Loucy (cell line): ENCODE measurements at regions not wholly inside any gene's neighbourhood (a gene's known extent, or its start where the extent isn't known, plus 50 kb on each side); places are given as distances from the start of the nearest gene placed in this dataset.

Experiments
- H2AFZ ChIP-seq: fragments of 200-600 bp; sonication (generic); 2 replicates; pipeline ENCODE4 v1.6.0; 2016; ENCODE audit warnings: antibody characterized with exemption, mild to moderate bottlenecking, low read length, moderate library complexity
- H3F3A ChIP-seq: fragments of 200-600 bp; 2 replicates; pipeline ENCODE4 v1.6.0; 2016; ENCODE audit warnings: antibody characterized with exemption, low read depth, mild to moderate bottlenecking
- H3K27me3 ChIP-seq: fragments of 200-600 bp; sonication (generic); 2 replicates; pipeline ENCODE4 v1.6.1; 2014; ENCODE audit warnings: low read length, mild to moderate bottlenecking; ENCODE audit not compliant: insufficient read depth, poor library complexity, severe bottlenecking
- H3K36me3 ChIP-seq: fragments of 200-600 bp; sonication (generic); 2 replicates; pipeline ENCODE4 v1.6.1; 2016; ENCODE audit warnings: low read length; ENCODE audit not compliant: insufficient read depth
- H3K4me1 ChIP-seq: fragments of 200-600 bp; sonication (generic); 2 replicates; pipeline ENCODE4 v1.5.1; 2014; ENCODE audit warnings: low read length, mild to moderate bottlenecking; ENCODE audit not compliant: insufficient read depth, poor library complexity, severe bottlenecking
- H3K4me2 ChIP-seq: fragments of 200-600 bp; sonication (generic); 2 replicates; pipeline ENCODE4 v1.6.0; 2014; ENCODE audit warnings: antibody characterized with exemption, low read length, low read depth, mild to moderate bottlenecking; ENCODE audit not compliant: poor library complexity, severe bottlenecking
- H3K4me3 ChIP-seq: fragments of 200-600 bp; sonication (generic); 2 replicates; pipeline ENCODE4 v1.5.1; 2014; ENCODE audit warnings: low read length, mild to moderate bottlenecking, mixed read lengths; ENCODE audit not compliant: poor library complexity, severe bottlenecking
- H3K79me2 ChIP-seq: fragments of 200-600 bp; sonication (generic); 2 replicates; pipeline ENCODE4 v1.6.1; 2014; ENCODE audit warnings: low read length; ENCODE audit not compliant: insufficient read depth
- H3K9ac ChIP-seq: fragments of 200-600 bp; sonication (generic); 2 replicates; pipeline ENCODE4 v1.6.0; 2014; ENCODE audit warnings: mild to moderate bottlenecking, low read depth, low read length, moderate library complexity; ENCODE audit not compliant: poor library complexity, severe bottlenecking
- H3K9me2 ChIP-seq: fragments of 200-600 bp; sonication (generic); replicated peaks from 2 replicates; pipeline ENCODE4 v1.6.1; 2016; ENCODE audit warnings: low read depth, low read length, mixed read lengths
- H3K9me3 ChIP-seq: fragments of 200-600 bp; sonication (generic); 2 replicates; pipeline ENCODE4 v1.6.1; 2014; ENCODE audit warnings: mild to moderate bottlenecking, antibody characterized with exemption, low read length, low read depth; ENCODE audit not compliant: insufficient read depth
- H4K20me1 ChIP-seq: fragments of 200-600 bp; sonication (generic); 2 replicates; pipeline ENCODE4 v1.6.0; 2014; ENCODE audit warnings: antibody characterized with exemption, low read length, mild to moderate bottlenecking; ENCODE audit not compliant: insufficient read depth, poor library complexity, severe bottlenecking
- EZH2phosphoT487 ChIP-seq: fragments of 200-600 bp; IDR thresholded peaks from 2 replicates; pipeline ENCODE4 v1.6.1; 2018; ENCODE audit warnings: antibody characterized with exemption, mild to moderate bottlenecking, moderate library complexity, borderline replicate concordance
- TF ChIP-seq, protein P1 (sequence below): fragments of 200-600 bp; sonication (generic); conservative IDR thresholded peaks from 2 replicates; pipeline ENCODE4 v1.5.1; 2014; ENCODE audit warnings: mild to moderate bottlenecking, antibody characterized with exemption, low read length

DNA sequence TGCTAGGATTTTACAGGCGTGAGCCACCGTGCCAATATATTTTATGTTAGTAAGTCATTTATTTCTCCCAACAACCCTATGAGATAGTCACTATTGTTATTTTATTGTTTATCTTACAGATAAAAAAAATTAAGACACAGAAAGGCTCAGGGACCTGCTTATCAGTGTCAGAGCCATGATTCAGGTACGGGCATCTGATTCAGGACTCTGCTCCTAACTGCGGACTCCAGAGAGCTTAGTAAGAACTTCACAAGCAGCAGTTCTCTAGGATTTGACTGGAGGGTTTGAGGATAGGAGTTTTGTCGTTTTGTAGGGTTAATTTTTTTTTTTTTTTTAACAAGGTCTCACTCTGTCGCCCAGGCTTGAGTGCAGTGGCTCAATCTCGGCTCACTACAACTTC is 174.2 kb downstream of the BCL11A start:
- Histone ChIP-seq H3K27me3 (no peaks in the 10 kb centered on the region), H2AFZ (no peak overlapping the region), H3K4me2 (no peak overlapping the region)

DNA sequence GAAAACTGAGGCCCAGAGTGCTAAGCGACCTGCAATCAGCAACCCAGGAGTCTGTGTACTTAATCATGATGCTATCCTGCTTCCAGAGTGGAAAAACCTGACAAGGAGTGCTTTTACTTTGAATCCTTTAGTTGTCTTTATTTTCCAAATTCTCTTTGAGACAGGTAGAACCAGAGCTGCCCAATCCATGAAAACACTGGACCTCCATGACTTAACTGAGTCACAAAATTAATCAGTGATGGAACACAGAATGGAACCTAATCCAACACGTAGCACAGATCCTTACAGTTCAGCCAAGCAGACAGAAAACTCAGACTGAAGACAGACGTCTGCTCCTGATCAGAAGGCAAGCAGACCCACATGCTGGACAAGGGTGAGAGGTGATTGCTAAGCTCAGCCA is 175.6 kb downstream of the BCL11A start:
- Histone ChIP-seq H3K4me3 (no peak overlapping the region), H3F3A (no peaks in the 10 kb centered on the region), H4K20me1 (no peaks in the 10 kb centered on the region), H3K4me2 (no peak overlapping the region), H3K79me2 (no peaks in the 10 kb centered on the region), H3K9me2 (no peaks in the 10 kb centered on the region), H3K27me3 (no peaks in the 10 kb centered on the region), H3K36me3 (no peaks in the 10 kb centered on the region), H2AFZ (no peak overlapping the region), H3K9me3 (no peaks in the 10 kb centered on the region), H3K4me1 (no peaks in the 10 kb centered on the region), H3K9ac (no peak overlapping the region)
- TF ChIP-seq EZH2phosphoT487: no peak

More for the DNA sequence above, 174.2 kb downstream of the BCL11A start:
- Histone ChIP-seq H3K9me2 (no peaks in the 10 kb centered on the region), H3K79me2 (no peaks in the 10 kb centered on the region), H4K20me1 (no peaks in the 10 kb centered on the region), H3K9me3 (no peaks in the 10 kb centered on the region), H3K4me3 (no peak overlapping the region), H3K9ac (no peak overlapping the region), H3K36me3 (no peaks in the 10 kb centered on the region), H3K4me1 (no peaks in the 10 kb centered on the region), H3F3A (no peaks in the 10 kb centered on the region)
- TF ChIP-seq, protein P1, sequence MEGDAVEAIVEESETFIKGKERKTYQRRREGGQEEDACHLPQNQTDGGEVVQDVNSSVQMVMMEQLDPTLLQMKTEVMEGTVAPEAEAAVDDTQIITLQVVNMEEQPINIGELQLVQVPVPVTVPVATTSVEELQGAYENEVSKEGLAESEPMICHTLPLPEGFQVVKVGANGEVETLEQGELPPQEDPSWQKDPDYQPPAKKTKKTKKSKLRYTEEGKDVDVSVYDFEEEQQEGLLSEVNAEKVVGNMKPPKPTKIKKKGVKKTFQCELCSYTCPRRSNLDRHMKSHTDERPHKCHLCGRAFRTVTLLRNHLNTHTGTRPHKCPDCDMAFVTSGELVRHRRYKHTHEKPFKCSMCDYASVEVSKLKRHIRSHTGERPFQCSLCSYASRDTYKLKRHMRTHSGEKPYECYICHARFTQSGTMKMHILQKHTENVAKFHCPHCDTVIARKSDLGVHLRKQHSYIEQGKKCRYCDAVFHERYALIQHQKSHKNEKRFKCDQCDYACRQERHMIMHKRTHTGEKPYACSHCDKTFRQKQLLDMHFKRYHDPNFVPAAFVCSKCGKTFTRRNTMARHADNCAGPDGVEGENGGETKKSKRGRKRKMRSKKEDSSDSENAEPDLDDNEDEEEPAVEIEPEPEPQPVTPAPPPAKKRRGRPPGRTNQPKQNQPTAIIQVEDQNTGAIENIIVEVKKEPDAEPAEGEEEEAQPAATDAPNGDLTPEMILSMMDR: no peak
- TF ChIP-seq EZH2phosphoT487: no peak

DNA sequence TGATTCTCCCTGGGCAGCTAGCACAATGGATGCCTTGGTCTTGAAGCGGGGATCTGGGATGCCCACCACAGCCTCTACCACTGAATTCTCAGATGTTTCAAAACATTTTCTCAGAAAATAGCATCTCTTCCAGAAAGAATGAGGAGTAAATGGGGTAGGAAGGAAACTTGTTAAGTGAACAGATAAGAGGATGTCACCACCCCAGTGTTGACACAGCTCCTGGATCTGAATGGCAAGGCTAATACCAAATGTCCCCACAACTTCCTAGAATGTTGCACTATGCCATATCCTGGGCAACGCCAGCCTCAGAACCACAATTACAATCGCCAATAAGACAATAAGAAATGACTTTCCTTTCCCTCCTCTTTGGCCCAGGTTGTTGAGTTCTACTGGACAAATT is 177.2 kb downstream of the BCL11A start:
- TF ChIP-seq EZH2phosphoT487: no peak
- TF ChIP-seq, protein P1: no peak
- no peak overlapping the region for H3K4me2 ChIP-seq
- no peak overlapping the region for H3K9ac ChIP-seq
- H3K9me2 ChIP-seq: no peaks in the 10 kb centered on the region
- H3K4me3 ChIP-seq: no peak overlapping the region
- H3F3A ChIP-seq: no peaks in the 10 kb centered on the region
- H3K27me3 ChIP-seq: no peaks in the 10 kb centered on the region
- no peaks in the 10 kb centered on the region for H4K20me1 ChIP-seq
- H3K36me3 ChIP-seq: no peaks in the 10 kb centered on the region
- H3K4me1 ChIP-seq: no peaks in the 10 kb centered on the region
- no peaks in the 10 kb centered on the region for H3K9me3 ChIP-seq
- no peaks in the 10 kb centered on the region for H3K79me2 ChIP-seq
- no peak overlapping the region for H2AFZ ChIP-seq

DNA sequence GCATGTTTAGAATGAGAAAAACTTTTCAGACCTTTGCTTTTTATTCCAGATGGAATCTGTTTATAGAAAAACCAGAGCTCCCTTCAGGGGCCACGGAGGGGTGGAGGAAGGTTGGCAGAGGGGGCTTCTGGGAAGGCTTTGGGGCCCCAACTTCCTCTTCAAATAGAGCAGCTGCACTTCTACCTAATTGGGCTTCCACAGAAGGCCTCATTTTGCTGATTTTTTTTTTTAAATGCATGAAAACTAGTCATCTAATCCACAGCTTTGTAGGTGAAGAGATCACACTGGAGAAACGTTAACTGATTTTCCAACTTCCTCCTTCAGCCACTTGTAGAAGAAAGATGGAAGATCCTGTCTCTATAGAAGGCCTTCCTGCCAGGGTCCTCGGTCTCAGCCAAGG is 181.8 kb downstream of the BCL11A start:
- no peak for TF ChIP-seq EZH2phosphoT487
- TF ChIP-seq, protein P1: no peak
- no peak overlapping the region for H3K4me3 ChIP-seq
- no peak overlapping the region for H2AFZ ChIP-seq
- no peak overlapping the region for H3K4me2 ChIP-seq
- H4K20me1 ChIP-seq: no peaks in the 10 kb centered on the region
- no peaks in the 10 kb centered on the region for H3F3A ChIP-seq
- H3K79me2 ChIP-seq: no peaks in the 10 kb centered on the region
- no peaks in the 10 kb centered on the region for H3K4me1 ChIP-seq
- H3K9ac ChIP-seq: no peak overlapping the region
- no peaks in the 10 kb centered on the region for H3K36me3 ChIP-seq
- no peaks in the 10 kb centered on the region for H3K9me3 ChIP-seq
- H3K9me2 ChIP-seq: no peaks in the 10 kb centered on the region
- no peaks in the 10 kb centered on the region for H3K27me3 ChIP-seq
